ENCODE measurements at regions not wholly inside any gene's neighbourhood (a gene's known extent, or its start where the extent isn't known, plus 50 kb on each side); places are given as distances from the start of the nearest gene placed in this dataset.

DNA sequence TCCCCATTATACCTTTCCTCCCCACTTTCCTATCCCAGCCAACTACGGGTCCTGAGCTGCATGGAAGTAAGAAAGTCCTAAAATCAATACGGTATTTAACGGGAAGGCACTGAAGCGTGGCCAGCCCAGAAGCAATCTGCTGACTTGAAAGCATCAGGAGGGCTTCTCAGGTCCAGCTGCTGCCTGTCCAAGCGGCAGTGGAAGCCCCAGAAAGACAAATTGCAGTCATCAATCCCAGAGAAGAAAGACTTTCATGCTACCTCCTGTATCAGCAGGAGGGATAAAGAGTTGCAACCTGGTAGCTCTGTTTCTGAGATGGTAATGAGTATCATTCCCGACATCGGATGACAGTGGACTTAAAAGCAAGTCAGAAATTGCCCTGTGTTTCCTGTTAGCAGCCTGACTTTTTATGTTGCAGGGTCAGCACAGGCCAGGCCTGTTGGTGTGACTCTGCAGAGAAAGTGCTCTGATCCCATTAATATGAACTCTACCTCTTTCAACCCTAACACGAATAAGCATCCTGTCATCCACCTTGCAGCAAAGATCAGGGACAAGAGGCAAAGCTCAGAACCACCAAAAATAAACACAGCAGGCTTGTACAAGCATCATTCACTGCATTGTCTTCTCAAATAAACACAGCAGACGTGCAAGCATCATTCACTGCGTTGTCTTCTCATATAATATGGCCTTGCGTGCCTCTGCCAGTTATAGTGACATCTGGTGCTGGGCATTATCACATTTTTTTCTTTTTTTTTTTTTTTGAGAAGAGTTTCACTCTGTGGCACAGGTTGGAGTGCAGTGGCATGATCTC lies 358.6 kb upstream of the CDH11 start:
- TF ChIP-seq, protein P1, sequence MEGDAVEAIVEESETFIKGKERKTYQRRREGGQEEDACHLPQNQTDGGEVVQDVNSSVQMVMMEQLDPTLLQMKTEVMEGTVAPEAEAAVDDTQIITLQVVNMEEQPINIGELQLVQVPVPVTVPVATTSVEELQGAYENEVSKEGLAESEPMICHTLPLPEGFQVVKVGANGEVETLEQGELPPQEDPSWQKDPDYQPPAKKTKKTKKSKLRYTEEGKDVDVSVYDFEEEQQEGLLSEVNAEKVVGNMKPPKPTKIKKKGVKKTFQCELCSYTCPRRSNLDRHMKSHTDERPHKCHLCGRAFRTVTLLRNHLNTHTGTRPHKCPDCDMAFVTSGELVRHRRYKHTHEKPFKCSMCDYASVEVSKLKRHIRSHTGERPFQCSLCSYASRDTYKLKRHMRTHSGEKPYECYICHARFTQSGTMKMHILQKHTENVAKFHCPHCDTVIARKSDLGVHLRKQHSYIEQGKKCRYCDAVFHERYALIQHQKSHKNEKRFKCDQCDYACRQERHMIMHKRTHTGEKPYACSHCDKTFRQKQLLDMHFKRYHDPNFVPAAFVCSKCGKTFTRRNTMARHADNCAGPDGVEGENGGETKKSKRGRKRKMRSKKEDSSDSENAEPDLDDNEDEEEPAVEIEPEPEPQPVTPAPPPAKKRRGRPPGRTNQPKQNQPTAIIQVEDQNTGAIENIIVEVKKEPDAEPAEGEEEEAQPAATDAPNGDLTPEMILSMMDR (IDR thresholded peaks at IDR 0.05; ENCODE audit: insufficient read depth, missing control alignments), result no peak
- DNase-seq (ENCODE audit: insufficient read length, low spot score) (no peak), FAIRE-seq (no peak)

- no peak for FAIRE-seq
- DNase-seq (ENCODE audit: insufficient read length, low spot score), result no peak
- TF ChIP-seq, protein P1 (IDR thresholded peaks at IDR 0.05; ENCODE audit: insufficient read depth, missing control alignments), result no peak
Measured at GRCh38 chr16:65476448-65476955, 354.6 kb upstream of the CDH11 start.

- FAIRE-seq, result no peak
- TF ChIP-seq, protein P1 (IDR thresholded peaks at IDR 0.05; ENCODE audit: insufficient read depth, missing control alignments), result no peak
- no peak for DNase-seq (ENCODE audit: insufficient read length, low spot score)
Measured at GRCh38 chr16:65473699-65474098, 351.8 kb upstream of the CDH11 start.

GRCh38 chr16:65469116-65469515 lies 347.3 kb upstream of the CDH11 start:
- FAIRE-seq, result no peak
- DNase-seq (ENCODE audit: insufficient read length, low spot score), result no peak
- TF ChIP-seq, protein P1 (IDR thresholded peaks at IDR 0.05; ENCODE audit: insufficient read depth, missing control alignments), result no peak

DNA sequence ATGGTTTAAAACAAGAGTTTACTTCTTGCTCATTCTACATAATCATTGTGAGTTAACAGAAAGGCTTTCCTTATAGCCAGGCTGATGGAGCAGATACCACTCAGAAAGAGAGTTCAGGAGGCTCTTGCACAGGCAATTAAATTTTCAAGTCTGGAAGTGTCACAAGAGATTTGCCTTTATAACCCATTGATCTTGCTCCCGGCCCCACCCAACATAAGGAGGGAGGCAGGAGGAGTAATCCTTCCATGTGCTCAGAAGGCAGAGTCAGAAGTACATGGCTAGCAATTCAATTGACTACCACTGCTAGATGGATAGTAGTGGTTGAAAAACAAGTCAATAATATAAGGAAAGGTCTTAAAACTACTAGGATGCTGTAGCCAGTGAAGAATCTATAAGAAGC lies 346.3 kb upstream of the CDH11 start:
- no peak for FAIRE-seq
- DNase-seq (ENCODE audit: insufficient read length, low spot score), result no peak
- TF ChIP-seq, protein P1 (IDR thresholded peaks at IDR 0.05; ENCODE audit: insufficient read depth, missing control alignments), result no peak

GRCh38 chr16:65463652-65464260 lies 341.9 kb upstream of the CDH11 start:
- FAIRE-seq, result no peak
- DNase-seq (ENCODE audit: insufficient read length, low spot score), result no peak

More at GRCh38 chr16:65463652-65464260, 341.9 kb upstream of the CDH11 start:
- TF ChIP-seq, protein P1 (IDR thresholded peaks at IDR 0.05; ENCODE audit: insufficient read depth, missing control alignments), result no peak

Measured in D721Med (cell line).